ENCODE measurements at regions not wholly inside any gene's neighbourhood (a gene's known extent, or its start where the extent isn't known, plus 50 kb on each side); places are given as distances from the start of the nearest gene placed in this dataset.
"Not testable (repeated sequence)": the region's sequence is repeated elsewhere in the genome, so short reads cannot be mapped to it uniquely, and the experiment has no call there.

GRCh38 chr7:119711104-119711503 lies 561.9 kb upstream of the KCND2 start:
- Histone ChIP-seq H3K36me3 (ENCODE audit: control insufficient read depth, low read depth, low read length) (no peaks in the 10 kb centered on the region), H3K4me1 (ENCODE audit: control insufficient read depth, low read depth, low read length) (no peaks in the 10 kb centered on the region), H3K4me3 (ENCODE audit: low read length) (no peak overlapping the region), H3K27ac (ENCODE audit: low read length) (no peak overlapping the region), H3K9me3 (ENCODE audit: control insufficient read depth, low read depth, low read length) (no peaks in the 10 kb centered on the region), H3K27me3 (ENCODE audit: control insufficient read depth, insufficient read depth, low read length) (no peaks in the 10 kb centered on the region), H3K9ac (ENCODE audit: low read length) (no peak overlapping the region)

- H3K9ac ChIP-seq (ENCODE audit: low read length): no peak overlapping the region
- H3K27me3 ChIP-seq (ENCODE audit: control insufficient read depth, insufficient read depth, low read length): no peaks in the 10 kb centered on the region
- H3K9me3 ChIP-seq (ENCODE audit: control insufficient read depth, low read depth, low read length): no peaks in the 10 kb centered on the region
- H3K4me3 ChIP-seq (ENCODE audit: low read length): no peak overlapping the region
- no peaks in the 10 kb centered on the region for H3K4me1 ChIP-seq (ENCODE audit: control insufficient read depth, low read depth, low read length)
- no peaks in the 10 kb centered on the region for H3K36me3 ChIP-seq (ENCODE audit: control insufficient read depth, low read depth, low read length)
- H3K27ac ChIP-seq (ENCODE audit: low read length): no peak overlapping the region
Measured at GRCh38 chr7:119712886-119713462, 560.0 kb upstream of the KCND2 start.

- H3K9ac ChIP-seq (ENCODE audit: low read length): no peak overlapping the region
- H3K36me3 ChIP-seq (ENCODE audit: control insufficient read depth, low read depth, low read length): no peaks in the 10 kb centered on the region
- no peaks in the 10 kb centered on the region for H3K27me3 ChIP-seq (ENCODE audit: control insufficient read depth, insufficient read depth, low read length)
- H3K9me3 ChIP-seq (ENCODE audit: control insufficient read depth, low read depth, low read length): no peaks in the 10 kb centered on the region
- no peak overlapping the region for H3K4me3 ChIP-seq (ENCODE audit: low read length)
- H3K4me1 ChIP-seq (ENCODE audit: control insufficient read depth, low read depth, low read length): no peaks in the 10 kb centered on the region
- H3K27ac ChIP-seq (ENCODE audit: low read length): no peak overlapping the region
Measured at GRCh38 chr7:119713606-119714005, 559.4 kb upstream of the KCND2 start.

- no peaks in the 10 kb centered on the region for H3K9me3 ChIP-seq (ENCODE audit: control insufficient read depth, low read depth, low read length)
- no peaks in the 10 kb centered on the region for H3K27me3 ChIP-seq (ENCODE audit: control insufficient read depth, insufficient read depth, low read length)
- no peak overlapping the region for H3K27ac ChIP-seq (ENCODE audit: low read length)
- H3K4me3 ChIP-seq (ENCODE audit: low read length): no peak overlapping the region
- no peaks in the 10 kb centered on the region for H3K36me3 ChIP-seq (ENCODE audit: control insufficient read depth, low read depth, low read length)
- H3K9ac ChIP-seq (ENCODE audit: low read length): no peak overlapping the region
- H3K4me1 ChIP-seq (ENCODE audit: control insufficient read depth, low read depth, low read length): no peaks in the 10 kb centered on the region
Measured at GRCh38 chr7:119720541-119720940, 552.4 kb upstream of the KCND2 start.

- H3K9me3 ChIP-seq (ENCODE audit: control insufficient read depth, low read depth, low read length): no peaks in the 10 kb centered on the region
Measured at GRCh38 chr7:119724041-119724792, 548.8 kb upstream of the KCND2 start.

GRCh38 chr7:119733127-119733879 lies 539.7 kb upstream of the KCND2 start:
- Histone ChIP-seq H3K4me1 (ENCODE audit: control insufficient read depth, low read depth, low read length) (no peaks in the 10 kb centered on the region), H3K9me3 (ENCODE audit: control insufficient read depth, low read depth, low read length) (no peaks in the 10 kb centered on the region), H3K9ac (ENCODE audit: low read length) (no peak overlapping the region), H3K36me3 (ENCODE audit: control insufficient read depth, low read depth, low read length) (no peaks in the 10 kb centered on the region), H3K27me3 (ENCODE audit: control insufficient read depth, insufficient read depth, low read length) (no peaks in the 10 kb centered on the region), H3K27ac (ENCODE audit: low read length) (no peak overlapping the region), H3K4me3 (ENCODE audit: low read length) (no peak overlapping the region)

More at GRCh38 chr7:119724041-119724792, 548.8 kb upstream of the KCND2 start:
- Histone ChIP-seq H3K27me3 (ENCODE audit: control insufficient read depth, insufficient read depth, low read length) (no peaks in the 10 kb centered on the region), H3K36me3 (ENCODE audit: control insufficient read depth, low read depth, low read length) (no peaks in the 10 kb centered on the region), H3K9ac (ENCODE audit: low read length) (no peak overlapping the region), H3K27ac (ENCODE audit: low read length) (no peak overlapping the region), H3K4me3 (ENCODE audit: low read length) (no peak overlapping the region), H3K4me1 (ENCODE audit: control insufficient read depth, low read depth, low read length) (no peaks in the 10 kb centered on the region)

- Histone ChIP-seq H3K36me3 (ENCODE audit: control insufficient read depth, low read depth, low read length) (no peaks in the 10 kb centered on the region), H3K4me3 (ENCODE audit: low read length) (no peak overlapping the region), H3K27me3 (ENCODE audit: control insufficient read depth, insufficient read depth, low read length) (no peaks in the 10 kb centered on the region), H3K27ac (ENCODE audit: low read length) (no peak overlapping the region), H3K9ac (ENCODE audit: low read length) (no peak overlapping the region), H3K9me3 (ENCODE audit: control insufficient read depth, low read depth, low read length) (no peaks in the 10 kb centered on the region), H3K4me1 (ENCODE audit: control insufficient read depth, low read depth, low read length) (no peaks in the 10 kb centered on the region)
Measured at GRCh38 chr7:119737390-119737789, 535.6 kb upstream of the KCND2 start.

- H3K9ac ChIP-seq (ENCODE audit: low read length); H3K27me3 ChIP-seq (ENCODE audit: control insufficient read depth, insufficient read depth, low read length); H3K9me3 ChIP-seq (ENCODE audit: control insufficient read depth, low read depth, low read length); H3K36me3 ChIP-seq (ENCODE audit: control insufficient read depth, low read depth, low read length); H3K27ac ChIP-seq (ENCODE audit: low read length); H3K4me3 ChIP-seq (ENCODE audit: low read length); H3K4me1 ChIP-seq (ENCODE audit: control insufficient read depth, low read depth, low read length): not testable (repeated sequence)
Measured at GRCh38 chr7:119745280-119745679, 527.7 kb upstream of the KCND2 start.

- Histone ChIP-seq H3K4me1 (ENCODE audit: control insufficient read depth, low read depth, low read length) (peaks cover 9% of the 10 kb centered on the region), H3K27ac (ENCODE audit: low read length) (no peak overlapping the region), H3K4me3 (ENCODE audit: low read length) (no peak overlapping the region), H3K9me3 (ENCODE audit: control insufficient read depth, low read depth, low read length) (no peaks in the 10 kb centered on the region), H3K9ac (ENCODE audit: low read length) (no peak overlapping the region), H3K36me3 (ENCODE audit: control insufficient read depth, low read depth, low read length) (no peaks in the 10 kb centered on the region), H3K27me3 (ENCODE audit: control insufficient read depth, insufficient read depth, low read length) (no peaks in the 10 kb centered on the region)
Measured at GRCh38 chr7:119748251-119748860, 524.6 kb upstream of the KCND2 start.

GRCh38 chr7:119748991-119749390 lies 524.0 kb upstream of the KCND2 start:
- no peaks in the 10 kb centered on the region for H3K9me3 ChIP-seq (ENCODE audit: control insufficient read depth, low read depth, low read length)
- no peak overlapping the region for H3K9ac ChIP-seq (ENCODE audit: low read length)
- H3K4me3 ChIP-seq (ENCODE audit: low read length): no peak overlapping the region
- peaks cover 16% of the 10 kb centered on the region for H3K4me1 ChIP-seq (ENCODE audit: control insufficient read depth, low read depth, low read length)
- no peaks in the 10 kb centered on the region for H3K36me3 ChIP-seq (ENCODE audit: control insufficient read depth, low read depth, low read length)
- H3K27ac ChIP-seq (ENCODE audit: low read length): no peak overlapping the region
- H3K27me3 ChIP-seq (ENCODE audit: control insufficient read depth, insufficient read depth, low read length): no peaks in the 10 kb centered on the region

GRCh38 chr7:119756687-119757086 lies 516.3 kb upstream of the KCND2 start:
- H3K27me3 ChIP-seq (ENCODE audit: control insufficient read depth, insufficient read depth, low read length): no peaks in the 10 kb centered on the region
- no peak overlapping the region for H3K4me3 ChIP-seq (ENCODE audit: low read length)
- no peaks in the 10 kb centered on the region for H3K9me3 ChIP-seq (ENCODE audit: control insufficient read depth, low read depth, low read length)
- no peak overlapping the region for H3K9ac ChIP-seq (ENCODE audit: low read length)
- H3K4me1 ChIP-seq (ENCODE audit: control insufficient read depth, low read depth, low read length): peaks cover 36% of the 10 kb centered on the region
- no peak overlapping the region for H3K27ac ChIP-seq (ENCODE audit: low read length)
- H3K36me3 ChIP-seq (ENCODE audit: control insufficient read depth, low read depth, low read length): no peaks in the 10 kb centered on the region

Measured in iPS-18a (cell line).